ENCODE measurements at regions not wholly inside any gene's neighbourhood (a gene's known extent, or its start where the extent isn't known, plus 50 kb on each side); places are given as distances from the start of the nearest gene placed in this dataset.
A peak's percentile ranks its signal among the peaks of the same experiment; 100 is the strongest.

GRCh38 chr7:12741951-12742575, 54.6 kb downstream of the ARL4A start:
- DNase-seq (ENCODE audit: low read depth): peak; percentile 15
- Histone ChIP-seq H3K9ac (ENCODE audit: low read length) (no peak overlapping the region), H3K36me3 (ENCODE audit: control insufficient read depth, insufficient read depth, low read length, severe bottlenecking) (no peaks in the 10 kb centered on the region), H3K4me1 (ENCODE audit: control insufficient read depth, insufficient read depth, low read length) (peaks cover 9% of the 10 kb centered on the region), H3K9me3 (ENCODE audit: control insufficient read depth, low read length) (no peaks in the 10 kb centered on the region), H3K27me3 (replicated peaks; ENCODE audit: control insufficient read depth, insufficient read depth, low read length) (no peaks in the 10 kb centered on the region), H3K4me3 (ENCODE audit: low read length) (no peak overlapping the region)

- Histone ChIP-seq H3K4me1 (ENCODE audit: control insufficient read depth, insufficient read depth, low read length) (no peaks in the 10 kb centered on the region), H3K9ac (ENCODE audit: low read length) (no peak overlapping the region), H3K4me3 (ENCODE audit: low read length) (no peak overlapping the region), H3K27me3 (replicated peaks; ENCODE audit: control insufficient read depth, insufficient read depth, low read length) (no peaks in the 10 kb centered on the region), H3K9me3 (ENCODE audit: control insufficient read depth, low read length) (no peaks in the 10 kb centered on the region), H3K36me3 (ENCODE audit: control insufficient read depth, insufficient read depth, low read length, severe bottlenecking) (no peaks in the 10 kb centered on the region)
- DNase-seq (ENCODE audit: low read depth): no peak
Observed at GRCh38 chr7:12746211-12746610, 58.8 kb downstream of the ARL4A start.

GRCh38 chr7:12747687-12748306, 60.4 kb downstream of the ARL4A start:
- no peak for DNase-seq (ENCODE audit: low read depth)
- Histone ChIP-seq H3K4me1 (ENCODE audit: control insufficient read depth, insufficient read depth, low read length) (no peaks in the 10 kb centered on the region), H3K36me3 (ENCODE audit: control insufficient read depth, insufficient read depth, low read length, severe bottlenecking) (no peaks in the 10 kb centered on the region), H3K9ac (ENCODE audit: low read length) (no peak overlapping the region), H3K4me3 (ENCODE audit: low read length) (no peak overlapping the region), H3K27me3 (replicated peaks; ENCODE audit: control insufficient read depth, insufficient read depth, low read length) (no peaks in the 10 kb centered on the region), H3K9me3 (ENCODE audit: control insufficient read depth, low read length) (no peaks in the 10 kb centered on the region)

GRCh38 chr7:12749069-12749468, 61.6 kb downstream of the ARL4A start:
- Histone ChIP-seq H3K4me1 (ENCODE audit: control insufficient read depth, insufficient read depth, low read length) (peaks cover 3% of the 10 kb centered on the region), H3K9ac (ENCODE audit: low read length) (no peak overlapping the region), H3K9me3 (ENCODE audit: control insufficient read depth, low read length) (no peaks in the 10 kb centered on the region)

GRCh38 chr7:12749746-12750145, 62.3 kb downstream of the ARL4A start:
- Histone ChIP-seq H3K27me3 (replicated peaks; ENCODE audit: control insufficient read depth, insufficient read depth, low read length) (no peaks in the 10 kb centered on the region), H3K4me1 (ENCODE audit: control insufficient read depth, insufficient read depth, low read length) (peaks cover 8% of the 10 kb centered on the region), H3K9me3 (ENCODE audit: control insufficient read depth, low read length) (no peaks in the 10 kb centered on the region), H3K36me3 (ENCODE audit: control insufficient read depth, insufficient read depth, low read length, severe bottlenecking) (no peaks in the 10 kb centered on the region), H3K4me3 (ENCODE audit: low read length) (no peak overlapping the region), H3K9ac (ENCODE audit: low read length) (no peak overlapping the region)
- DNase-seq (ENCODE audit: low read depth): no peak

More at GRCh38 chr7:12749069-12749468, 61.6 kb downstream of the ARL4A start:
- Histone ChIP-seq H3K4me3 (ENCODE audit: low read length) (no peak overlapping the region), H3K27me3 (replicated peaks; ENCODE audit: control insufficient read depth, insufficient read depth, low read length) (no peaks in the 10 kb centered on the region), H3K36me3 (ENCODE audit: control insufficient read depth, insufficient read depth, low read length, severe bottlenecking) (no peaks in the 10 kb centered on the region)
- DNase-seq (ENCODE audit: low read depth): no peak

GRCh38 chr7:12751764-12752163, 64.3 kb downstream of the ARL4A start:
- no peaks in the 10 kb centered on the region for H3K9me3 ChIP-seq (ENCODE audit: control insufficient read depth, low read length)
- no peak overlapping the region for H3K9ac ChIP-seq (ENCODE audit: low read length)
- H3K4me3 ChIP-seq (ENCODE audit: low read length): no peak overlapping the region
- DNase-seq (ENCODE audit: low read depth): no peak
- no peaks in the 10 kb centered on the region for H3K27me3 ChIP-seq (replicated peaks; ENCODE audit: control insufficient read depth, insufficient read depth, low read length)
- H3K36me3 ChIP-seq (ENCODE audit: control insufficient read depth, insufficient read depth, low read length, severe bottlenecking): no peaks in the 10 kb centered on the region
- H3K4me1 ChIP-seq (ENCODE audit: control insufficient read depth, insufficient read depth, low read length): peaks cover 11% of the 10 kb centered on the region

GRCh38 chr7:12754179-12754578, 66.7 kb downstream of the ARL4A start:
- Histone ChIP-seq H3K4me3 (ENCODE audit: low read length) (no peak overlapping the region), H3K36me3 (ENCODE audit: control insufficient read depth, insufficient read depth, low read length, severe bottlenecking) (no peaks in the 10 kb centered on the region)
- peak; percentile 16 for DNase-seq (ENCODE audit: low read depth)

GRCh38 chr7:12756821-12757220, 69.4 kb downstream of the ARL4A start:
- no peaks in the 10 kb centered on the region for H3K9me3 ChIP-seq (ENCODE audit: control insufficient read depth, low read length)
- H3K27me3 ChIP-seq (replicated peaks; ENCODE audit: control insufficient read depth, insufficient read depth, low read length): no peaks in the 10 kb centered on the region
- DNase-seq (ENCODE audit: low read depth): peak; percentile 27
- H3K36me3 ChIP-seq (ENCODE audit: control insufficient read depth, insufficient read depth, low read length, severe bottlenecking): no peaks in the 10 kb centered on the region
- no peak overlapping the region for H3K9ac ChIP-seq (ENCODE audit: low read length)
- peaks cover 25% of the 10 kb centered on the region for H3K4me1 ChIP-seq (ENCODE audit: control insufficient read depth, insufficient read depth, low read length)
- no peak overlapping the region for H3K4me3 ChIP-seq (ENCODE audit: low read length)

More at GRCh38 chr7:12754179-12754578, 66.7 kb downstream of the ARL4A start:
- H3K9me3 ChIP-seq (ENCODE audit: control insufficient read depth, low read length): no peaks in the 10 kb centered on the region
- H3K4me1 ChIP-seq (ENCODE audit: control insufficient read depth, insufficient read depth, low read length): peaks cover 25% of the 10 kb centered on the region
- no peaks in the 10 kb centered on the region for H3K27me3 ChIP-seq (replicated peaks; ENCODE audit: control insufficient read depth, insufficient read depth, low read length)
- H3K9ac ChIP-seq (ENCODE audit: low read length): no peak overlapping the region

GRCh38 chr7:12757443-12757842, 70.0 kb downstream of the ARL4A start:
- DNase-seq (ENCODE audit: low read depth): peak; percentile 93

GRCh38 chr7:12759151-12759550, 71.7 kb downstream of the ARL4A start:
- Histone ChIP-seq H3K4me3 (ENCODE audit: low read length) (no peak overlapping the region), H3K9me3 (ENCODE audit: control insufficient read depth, low read length) (no peaks in the 10 kb centered on the region), H3K4me1 (ENCODE audit: control insufficient read depth, insufficient read depth, low read length) (peaks cover 21% of the 10 kb centered on the region), H3K9ac (ENCODE audit: low read length) (no peak overlapping the region), H3K27me3 (replicated peaks; ENCODE audit: control insufficient read depth, insufficient read depth, low read length) (no peaks in the 10 kb centered on the region), H3K36me3 (ENCODE audit: control insufficient read depth, insufficient read depth, low read length, severe bottlenecking) (no peaks in the 10 kb centered on the region)
- peak; percentile 49 for DNase-seq (ENCODE audit: low read depth)

More at GRCh38 chr7:12757443-12757842, 70.0 kb downstream of the ARL4A start:
- H3K9ac ChIP-seq (ENCODE audit: low read length): peak overlapping the region; percentile 39
- H3K4me3 ChIP-seq (ENCODE audit: low read length): peak overlapping the region; percentile 57
- peaks cover 25% of the 10 kb centered on the region for H3K4me1 ChIP-seq (ENCODE audit: control insufficient read depth, insufficient read depth, low read length)
- H3K36me3 ChIP-seq (ENCODE audit: control insufficient read depth, insufficient read depth, low read length, severe bottlenecking): no peaks in the 10 kb centered on the region
- H3K9me3 ChIP-seq (ENCODE audit: control insufficient read depth, low read length): no peaks in the 10 kb centered on the region
- no peaks in the 10 kb centered on the region for H3K27me3 ChIP-seq (replicated peaks; ENCODE audit: control insufficient read depth, insufficient read depth, low read length)

GRCh38 chr7:12761111-12761510, 73.7 kb downstream of the ARL4A start:
- Histone ChIP-seq H3K36me3 (ENCODE audit: control insufficient read depth, insufficient read depth, low read length, severe bottlenecking) (no peaks in the 10 kb centered on the region), H3K9ac (ENCODE audit: low read length) (no peak overlapping the region), H3K4me3 (ENCODE audit: low read length) (no peak overlapping the region), H3K27me3 (replicated peaks; ENCODE audit: control insufficient read depth, insufficient read depth, low read length) (no peaks in the 10 kb centered on the region), H3K9me3 (ENCODE audit: control insufficient read depth, low read length) (no peaks in the 10 kb centered on the region), H3K4me1 (ENCODE audit: control insufficient read depth, insufficient read depth, low read length) (peaks cover 22% of the 10 kb centered on the region)
- DNase-seq (ENCODE audit: low read depth): peak; percentile 37
